ENCODE measurements at regions not wholly inside any gene's neighbourhood (a gene's known extent, or its start where the extent isn't known, plus 50 kb on each side); places are given as distances from the start of the nearest gene placed in this dataset.

DNA sequence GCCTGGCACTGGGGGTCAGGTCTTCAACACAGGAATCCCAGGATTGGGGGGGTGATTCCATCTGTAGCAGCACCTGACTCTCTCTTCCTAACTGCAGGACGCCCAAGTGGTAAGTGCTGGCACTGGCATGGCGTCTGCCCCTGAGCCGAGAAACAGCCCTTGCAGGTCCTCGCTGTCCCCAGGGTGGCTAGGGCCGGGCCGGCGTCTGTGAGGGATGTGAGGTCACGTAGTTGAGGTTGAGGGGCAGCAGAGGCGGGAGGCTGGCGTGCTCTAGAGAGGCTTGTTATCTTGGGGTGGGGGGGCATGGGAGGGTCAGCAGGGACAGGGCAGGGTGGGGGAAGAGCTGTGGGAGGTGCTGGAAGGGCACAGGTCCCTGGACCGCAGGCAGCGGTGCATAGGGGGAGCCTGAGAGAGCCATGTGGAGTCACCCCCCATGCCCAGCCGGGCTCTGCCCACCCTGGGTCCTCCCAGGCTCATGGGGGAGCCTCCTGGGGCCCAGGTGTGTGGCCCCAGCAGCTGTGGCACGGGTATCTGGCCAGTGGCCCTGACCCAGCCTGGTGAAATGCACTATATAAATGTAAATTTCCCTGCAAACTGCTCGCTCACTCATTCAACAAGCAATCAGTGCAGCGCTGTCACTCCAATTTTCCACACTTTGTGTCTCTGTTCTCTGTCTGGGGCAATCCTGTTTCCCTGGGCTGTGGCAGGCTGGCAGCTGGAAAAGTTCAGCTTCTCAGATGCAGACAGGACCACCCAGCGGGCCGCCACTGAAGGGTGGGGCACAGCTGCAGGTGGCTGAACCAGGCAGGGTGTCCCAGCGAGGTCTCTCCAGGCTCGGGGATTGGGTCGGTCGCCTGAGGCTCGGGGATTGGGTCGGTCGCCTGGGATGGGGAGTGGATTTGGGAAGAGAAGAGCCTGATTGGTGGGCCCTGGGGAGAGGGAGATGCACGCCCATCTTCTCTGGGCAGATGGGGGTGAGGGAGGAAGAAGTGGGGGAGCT, 102.2 kb upstream of the NKX1-1 start:
- Histone ChIP-seq H3K36me3 (ENCODE audit: control insufficient read depth, insufficient read depth, low read length) (no peaks in the 10 kb centered on the region), H3K27me3 (replicated peaks; ENCODE audit: control insufficient read depth, insufficient read depth, low read length) (no peaks in the 10 kb centered on the region), H3K4me3 (replicated peaks; ENCODE audit: low read depth, low read length) (no peak overlapping the region)
- no peak for DNase-seq (ENCODE audit: extremely low read depth, insufficient read length)
- TF ChIP-seq, protein P1, sequence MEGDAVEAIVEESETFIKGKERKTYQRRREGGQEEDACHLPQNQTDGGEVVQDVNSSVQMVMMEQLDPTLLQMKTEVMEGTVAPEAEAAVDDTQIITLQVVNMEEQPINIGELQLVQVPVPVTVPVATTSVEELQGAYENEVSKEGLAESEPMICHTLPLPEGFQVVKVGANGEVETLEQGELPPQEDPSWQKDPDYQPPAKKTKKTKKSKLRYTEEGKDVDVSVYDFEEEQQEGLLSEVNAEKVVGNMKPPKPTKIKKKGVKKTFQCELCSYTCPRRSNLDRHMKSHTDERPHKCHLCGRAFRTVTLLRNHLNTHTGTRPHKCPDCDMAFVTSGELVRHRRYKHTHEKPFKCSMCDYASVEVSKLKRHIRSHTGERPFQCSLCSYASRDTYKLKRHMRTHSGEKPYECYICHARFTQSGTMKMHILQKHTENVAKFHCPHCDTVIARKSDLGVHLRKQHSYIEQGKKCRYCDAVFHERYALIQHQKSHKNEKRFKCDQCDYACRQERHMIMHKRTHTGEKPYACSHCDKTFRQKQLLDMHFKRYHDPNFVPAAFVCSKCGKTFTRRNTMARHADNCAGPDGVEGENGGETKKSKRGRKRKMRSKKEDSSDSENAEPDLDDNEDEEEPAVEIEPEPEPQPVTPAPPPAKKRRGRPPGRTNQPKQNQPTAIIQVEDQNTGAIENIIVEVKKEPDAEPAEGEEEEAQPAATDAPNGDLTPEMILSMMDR (IDR thresholded peaks at IDR 0.05; ENCODE audit: insufficient read depth, low read length, poor library complexity, severe bottlenecking): no peak

DNA sequence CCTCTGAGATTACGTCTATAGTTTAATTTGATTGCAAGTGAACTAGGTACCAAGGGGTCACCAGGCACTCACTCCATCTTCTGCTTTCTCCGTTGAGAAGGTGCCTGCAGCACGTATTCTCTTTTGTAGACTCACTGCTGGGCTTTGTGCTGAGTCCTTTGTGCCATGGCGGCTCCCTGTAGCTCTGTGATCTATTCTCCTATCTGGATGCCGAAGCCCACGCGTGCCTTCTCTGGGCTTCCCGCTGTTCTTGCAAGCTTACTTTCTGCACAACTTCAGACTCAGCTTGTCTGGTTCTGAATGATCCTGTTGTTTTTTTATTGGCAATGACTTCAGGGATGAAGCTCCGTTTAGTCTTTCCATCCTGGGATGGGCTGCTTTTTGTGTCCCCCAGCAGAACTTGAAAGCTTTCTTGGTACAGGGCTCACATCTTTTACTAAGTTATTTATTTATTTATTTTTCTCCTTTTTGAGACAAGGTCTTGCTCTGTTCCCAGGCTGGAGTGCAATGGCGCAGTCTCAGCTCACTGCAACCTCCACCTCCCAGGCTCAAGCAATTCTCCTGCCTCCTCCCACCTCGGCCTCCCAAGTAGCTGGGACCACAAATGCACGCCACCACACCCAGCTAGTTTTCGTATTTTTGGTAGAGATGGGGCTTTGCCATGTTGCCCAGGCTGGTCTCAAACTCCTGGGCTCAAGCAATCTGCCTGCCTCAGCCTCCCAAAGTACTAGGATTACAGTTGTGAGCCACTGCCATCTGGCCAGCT, 100.9 kb upstream of the NKX1-1 start:
- H3K4me3 ChIP-seq (replicated peaks; ENCODE audit: low read depth, low read length): no peak overlapping the region
- no peak for DNase-seq (ENCODE audit: extremely low read depth, insufficient read length)
- no peaks in the 10 kb centered on the region for H3K36me3 ChIP-seq (ENCODE audit: control insufficient read depth, insufficient read depth, low read length)
- TF ChIP-seq, protein P1 (IDR thresholded peaks at IDR 0.05; ENCODE audit: insufficient read depth, low read length, poor library complexity, severe bottlenecking): no peak
- H3K27me3 ChIP-seq (replicated peaks; ENCODE audit: control insufficient read depth, insufficient read depth, low read length): no peaks in the 10 kb centered on the region

DNA sequence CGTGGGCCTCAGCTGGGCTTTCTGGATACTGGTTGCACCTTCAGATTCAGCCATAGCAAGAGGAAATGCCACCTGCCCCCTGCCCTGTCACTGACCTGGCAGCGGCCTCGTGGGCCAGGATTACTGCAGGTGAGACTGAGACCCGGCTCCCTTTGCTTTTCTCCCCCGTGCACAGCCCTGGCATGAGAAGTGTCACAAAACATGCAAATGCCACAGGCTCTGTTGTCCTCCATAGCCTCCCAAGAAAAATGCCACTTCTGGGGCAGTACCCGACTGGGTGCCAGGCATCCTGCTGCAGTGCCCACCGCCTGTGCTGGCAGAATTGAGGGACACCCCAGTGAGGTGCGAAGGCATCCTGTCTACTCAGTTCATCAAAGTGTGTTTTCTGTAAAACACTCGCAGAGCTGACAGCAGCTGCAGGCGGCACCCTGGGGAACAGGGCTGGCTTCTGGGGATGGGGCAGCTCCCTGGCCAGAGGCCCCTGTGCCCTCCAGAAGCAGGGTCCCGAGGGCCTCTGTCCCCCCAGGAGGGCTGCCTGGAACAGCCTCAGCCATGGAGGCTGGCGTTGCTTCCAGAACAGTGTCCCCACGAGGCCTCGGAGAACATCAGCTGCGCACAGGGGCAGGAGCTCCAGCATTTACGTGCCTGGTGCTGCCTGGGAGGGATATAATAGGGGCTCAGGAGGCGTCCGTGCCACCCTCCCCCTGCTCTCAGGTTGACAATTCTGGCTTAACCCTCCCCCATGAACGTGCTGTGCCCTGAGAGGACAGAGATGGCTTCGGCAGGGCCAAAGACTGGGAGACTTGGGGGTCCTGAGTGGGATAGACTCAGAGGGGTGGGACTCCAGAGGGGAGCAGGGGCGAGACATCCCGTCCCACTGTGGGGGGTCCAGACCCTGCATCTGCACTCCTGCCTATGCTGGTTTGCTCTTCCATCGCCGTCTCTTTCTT, 99.5 kb upstream of the NKX1-1 start:
- Histone ChIP-seq H3K27me3 (replicated peaks; ENCODE audit: control insufficient read depth, insufficient read depth, low read length) (no peaks in the 10 kb centered on the region), H3K36me3 (ENCODE audit: control insufficient read depth, insufficient read depth, low read length) (no peaks in the 10 kb centered on the region), H3K4me3 (replicated peaks; ENCODE audit: low read depth, low read length) (no peak overlapping the region)
- TF ChIP-seq, protein P1 (IDR thresholded peaks at IDR 0.05; ENCODE audit: insufficient read depth, low read length, poor library complexity, severe bottlenecking): no peak
- no peak for DNase-seq (ENCODE audit: extremely low read depth, insufficient read length)

DNA sequence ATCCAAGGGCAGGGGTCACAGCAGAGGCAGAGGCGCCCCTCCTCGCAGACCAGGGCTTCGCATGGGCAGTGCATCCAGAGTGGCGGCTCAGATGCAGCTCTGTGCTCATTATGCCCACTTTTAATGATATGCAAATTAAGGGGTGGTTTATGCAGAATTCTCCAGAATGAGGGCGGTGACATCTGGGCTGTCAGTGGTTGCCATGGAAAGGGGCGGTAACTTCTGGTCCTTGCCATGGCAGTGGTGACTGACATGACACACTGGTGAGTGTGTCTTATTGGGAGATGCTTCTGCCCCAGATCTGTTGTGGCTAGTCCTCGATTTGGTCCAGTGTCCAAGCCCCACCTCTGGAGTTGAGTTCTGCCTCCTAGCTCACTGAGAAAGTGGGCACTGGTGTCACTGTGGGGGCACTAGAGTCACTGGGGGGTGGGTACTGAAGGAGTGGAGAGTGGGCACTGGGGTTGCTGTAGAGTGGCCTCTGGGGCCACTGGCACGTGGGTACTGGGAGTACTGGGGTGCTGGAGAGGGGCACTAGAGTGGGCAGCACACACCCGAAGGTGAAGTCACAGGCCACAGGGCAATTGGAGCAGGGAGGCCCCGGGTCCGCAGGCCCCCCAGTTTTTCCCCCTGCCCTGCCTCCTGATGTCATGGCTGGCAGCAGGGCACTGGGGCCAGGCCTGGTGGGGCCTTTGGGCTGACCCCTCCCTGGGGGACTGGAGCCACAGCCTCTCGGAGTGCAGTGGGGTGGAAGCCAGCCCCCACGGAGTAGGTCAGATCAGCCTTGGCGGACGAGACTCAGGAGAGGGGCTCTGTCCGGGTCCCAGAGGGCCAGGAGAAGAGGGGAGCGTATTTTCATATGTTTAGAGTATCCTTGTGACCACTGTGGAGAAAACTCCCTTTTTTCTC, 98.6 kb upstream of the NKX1-1 start:
- H3K36me3 ChIP-seq (ENCODE audit: control insufficient read depth, insufficient read depth, low read length): no peaks in the 10 kb centered on the region
- TF ChIP-seq, protein P1 (IDR thresholded peaks at IDR 0.05; ENCODE audit: insufficient read depth, low read length, poor library complexity, severe bottlenecking): no peak
- DNase-seq (ENCODE audit: extremely low read depth, insufficient read length): no peak
- H3K4me3 ChIP-seq (replicated peaks; ENCODE audit: low read depth, low read length): no peak overlapping the region
- H3K27me3 ChIP-seq (replicated peaks; ENCODE audit: control insufficient read depth, insufficient read depth, low read length): no peaks in the 10 kb centered on the region
